NCI-H2196 (cell line): ENCODE measurements at regions not wholly inside any gene's neighbourhood (a gene's known extent, or its start where the extent isn't known, plus 50 kb on each side); places are given as distances from the start of the nearest gene placed in this dataset.
"Not testable (repeated sequence)": the region's sequence is repeated elsewhere in the genome, so short reads cannot be mapped to it uniquely, and the experiment has no call there.

Experiments
- DNase-seq: peaks from one replicate; lab custom pipeline; 2025; ENCODE audit not compliant: unreplicated experiment; lab: John Stamatoyannopoulos, UW

DNA sequence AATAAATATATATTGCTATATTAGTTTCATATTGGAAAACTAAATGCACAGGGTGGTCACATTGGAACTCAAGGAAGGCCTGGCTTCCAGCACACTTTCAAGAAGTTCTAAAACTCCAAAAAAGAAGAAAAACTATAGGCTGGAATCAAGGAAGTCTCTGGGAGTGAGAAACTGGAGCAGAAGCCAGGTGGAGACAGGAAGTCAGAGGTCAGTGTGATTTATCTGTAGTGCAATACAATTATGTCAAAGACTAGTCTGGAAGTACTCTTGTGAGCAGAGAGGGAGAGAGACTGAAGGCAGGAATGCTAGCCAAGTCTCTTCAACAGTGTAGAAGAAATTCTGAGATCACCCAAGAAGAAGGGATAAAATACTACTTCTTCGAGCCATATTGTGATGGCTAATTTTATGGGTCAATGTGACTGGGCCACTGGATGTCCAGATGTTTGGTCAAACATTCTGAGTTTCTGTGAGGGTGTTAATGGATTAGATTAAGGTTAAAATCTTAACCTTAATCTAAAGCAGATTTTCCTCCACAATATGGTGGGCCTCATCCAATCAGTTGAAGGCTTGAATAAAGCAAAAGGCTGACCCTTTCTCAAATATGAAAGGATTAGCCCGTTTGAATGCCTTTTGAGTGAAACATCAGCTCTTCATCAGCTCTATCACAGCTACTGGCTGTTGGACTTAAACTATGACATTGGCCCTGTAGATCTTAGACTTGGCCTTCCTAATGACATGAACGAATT, 208.0 kb downstream of the TDRD15 start:
- DNase-seq, result no peak

DNA sequence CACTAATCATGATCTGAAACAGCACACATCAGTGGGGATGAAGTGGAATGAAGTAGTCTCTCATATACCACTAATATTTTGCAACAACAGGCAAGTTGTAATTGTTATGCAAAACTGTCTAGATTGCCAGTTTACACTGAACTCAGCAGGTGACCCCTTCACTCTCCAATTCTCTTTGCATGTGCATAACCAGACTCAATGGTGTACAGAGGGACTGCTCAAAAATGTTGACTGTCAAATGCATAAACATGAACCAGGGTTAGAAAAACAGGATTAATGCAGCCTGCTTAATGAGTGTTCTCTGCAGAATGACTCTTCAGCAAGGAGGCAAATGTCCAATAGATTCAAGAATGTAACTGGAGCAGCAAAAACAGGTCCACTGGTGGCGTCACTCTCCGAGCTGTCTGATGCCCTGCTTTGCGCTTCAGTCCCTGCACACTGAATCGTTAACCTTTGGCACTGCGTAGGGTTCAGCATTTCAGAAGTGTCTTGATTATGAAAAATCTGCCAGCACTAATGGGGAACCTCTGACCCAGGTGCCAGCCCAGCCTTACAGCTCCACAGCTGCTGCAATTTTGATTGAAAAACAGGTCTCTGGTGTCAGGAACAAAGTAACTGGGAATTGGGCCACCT, 209.3 kb downstream of the TDRD15 start:
- no peak for DNase-seq

DNA sequence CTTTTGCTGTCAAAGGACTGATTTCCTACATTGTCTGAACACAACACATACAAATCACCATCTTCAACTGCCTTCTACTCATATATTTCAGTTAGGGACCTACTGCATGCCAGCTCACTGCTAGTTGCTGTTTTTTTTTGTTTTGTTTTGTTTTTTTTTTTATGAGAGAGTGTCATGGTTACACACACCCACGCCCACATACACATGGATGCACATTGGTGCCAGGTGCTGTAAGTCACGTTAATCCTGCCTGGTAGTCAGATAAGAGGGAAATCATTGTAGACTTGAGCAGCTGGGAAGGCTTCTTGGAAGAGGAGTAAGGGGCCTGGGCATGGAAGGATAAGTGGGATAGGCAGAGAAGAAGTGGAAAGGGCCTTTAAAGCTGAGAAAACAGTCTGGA, 209.9 kb downstream of the TDRD15 start:
- no peak for DNase-seq

DNA sequence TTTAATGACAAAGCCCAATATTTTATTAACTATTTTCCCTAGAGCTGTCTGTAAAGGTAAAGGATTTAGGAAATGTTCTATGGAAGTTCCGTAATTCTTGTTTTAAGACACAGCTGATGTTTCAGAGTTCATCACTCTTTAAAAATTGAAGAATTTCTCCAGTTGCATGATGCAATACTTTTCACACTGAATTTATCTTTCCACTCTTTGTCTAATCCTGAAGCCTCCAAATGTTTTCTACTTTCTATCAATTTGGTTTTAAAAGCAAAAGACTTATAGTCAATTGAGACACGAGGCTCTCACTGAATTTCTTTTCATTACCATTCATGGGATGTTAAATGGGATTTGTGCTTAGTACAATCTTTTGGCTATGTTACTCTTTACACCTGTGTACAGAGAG, 223.2 kb downstream of the TDRD15 start:
- DNase-seq, result no peak

DNA sequence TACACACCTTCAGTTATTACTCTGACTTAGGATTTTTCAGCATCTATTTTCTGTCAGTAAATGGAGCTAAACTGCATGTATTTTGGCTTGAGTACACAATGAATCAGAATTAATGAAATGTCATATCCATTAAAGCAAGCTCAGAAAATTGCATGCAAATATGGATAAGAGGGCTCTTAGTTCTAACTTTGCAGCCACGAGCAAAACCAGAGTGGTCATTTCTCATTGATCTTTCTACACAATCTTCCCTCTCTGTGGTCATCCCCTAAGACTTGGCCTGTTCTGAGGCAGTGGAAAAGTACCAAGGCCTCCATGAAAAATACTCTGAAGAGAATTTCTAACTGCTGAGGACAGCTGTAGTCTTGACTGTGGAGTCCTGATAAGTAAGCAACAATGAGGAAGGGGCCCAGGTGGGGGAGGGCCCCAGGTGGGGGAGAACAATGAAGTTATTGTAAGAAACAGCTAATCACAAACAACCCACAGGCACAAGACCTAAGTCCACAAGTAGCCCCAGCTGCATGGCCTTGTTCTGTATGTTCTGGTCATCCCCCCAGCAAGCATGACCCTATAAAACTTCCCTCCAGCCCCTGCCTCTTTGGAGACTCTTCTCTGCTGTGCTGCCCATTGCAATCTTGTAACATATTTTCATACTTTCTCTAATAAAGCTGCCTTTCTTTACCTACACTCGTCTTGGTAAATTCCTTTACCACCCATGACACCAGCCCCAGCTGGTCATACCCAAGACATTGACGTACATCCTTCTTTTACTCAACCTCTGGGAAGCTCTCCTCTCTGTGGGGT, 230.3 kb downstream of the TDRD15 start:
- DNase-seq, result no peak

DNA sequence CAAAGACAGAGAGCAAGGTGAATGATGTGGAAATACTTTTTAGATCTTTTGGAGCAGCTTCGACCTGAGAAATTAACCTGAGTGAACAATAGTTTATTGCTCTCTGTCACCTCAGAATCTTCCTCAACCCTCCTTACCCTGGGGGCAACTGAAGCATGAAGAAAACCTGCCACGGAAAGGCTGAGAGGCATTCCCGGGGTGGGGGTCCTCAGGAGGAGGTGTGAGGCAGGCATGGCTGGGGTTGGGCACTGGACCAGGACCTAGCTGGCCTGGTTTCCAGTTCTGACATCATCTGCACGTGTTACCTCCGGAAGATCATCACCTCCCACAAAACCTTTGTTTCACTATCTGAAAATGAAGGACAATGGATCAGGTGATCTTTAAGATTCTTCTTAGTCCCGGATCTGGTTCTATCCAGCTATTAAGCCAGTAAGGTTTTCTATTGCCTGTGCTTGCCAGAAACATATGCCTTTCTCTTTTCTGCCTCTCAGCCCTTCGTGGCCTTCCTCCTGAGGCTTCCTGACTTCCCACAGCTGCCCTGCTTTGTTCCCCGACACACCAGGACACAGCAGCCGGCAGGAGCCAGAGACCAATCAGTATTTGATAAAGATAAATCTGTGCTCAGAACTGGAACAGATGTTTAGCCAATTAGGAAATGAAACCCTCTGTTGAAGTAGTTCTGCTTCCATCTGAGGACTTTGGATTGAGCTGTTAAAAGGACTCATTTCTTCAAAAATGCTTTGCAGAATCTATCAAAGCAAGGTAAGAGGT, 232.5 kb downstream of the TDRD15 start:
- DNase-seq, result no peak

DNA sequence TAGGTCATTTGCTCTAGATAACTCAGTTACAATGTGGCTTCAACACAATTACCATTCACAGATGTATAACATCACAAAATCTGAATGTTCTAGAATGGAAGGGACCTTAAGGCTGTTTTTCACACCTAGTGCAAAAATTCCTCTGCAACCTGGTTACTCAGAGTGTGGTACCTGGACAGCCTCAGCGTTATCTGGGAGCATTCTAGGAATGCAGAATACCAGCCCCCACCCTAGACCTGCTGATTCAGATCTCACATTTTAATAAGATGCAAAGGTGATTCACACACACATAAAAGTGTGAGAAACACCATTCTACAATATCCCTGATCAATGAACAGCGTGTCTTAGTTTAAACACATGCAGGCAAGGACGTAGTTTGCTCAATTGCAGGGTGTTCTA, 233.1 kb downstream of the TDRD15 start:
- DNase-seq, result no peak

DNA sequence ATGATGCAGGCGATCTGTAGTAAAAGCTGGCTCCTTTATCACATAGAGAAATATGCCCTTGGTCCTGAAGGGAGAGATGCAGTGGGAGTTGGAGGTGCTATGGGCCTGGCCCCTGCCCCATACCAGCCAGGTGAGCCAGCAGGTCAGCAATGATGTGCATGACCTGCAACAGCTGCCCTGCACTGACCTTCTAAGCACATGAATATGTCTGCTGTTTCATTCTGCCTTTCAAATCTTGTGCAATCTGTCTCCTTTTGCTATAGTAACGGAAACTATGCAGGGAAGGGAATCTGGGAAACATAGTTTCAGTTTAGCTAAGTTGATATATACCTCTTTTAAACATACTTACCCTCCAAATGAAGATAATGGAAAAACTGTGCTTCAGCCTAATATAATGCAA, 235.2 kb downstream of the TDRD15 start:
- DNase-seq, result no peak

DNA sequence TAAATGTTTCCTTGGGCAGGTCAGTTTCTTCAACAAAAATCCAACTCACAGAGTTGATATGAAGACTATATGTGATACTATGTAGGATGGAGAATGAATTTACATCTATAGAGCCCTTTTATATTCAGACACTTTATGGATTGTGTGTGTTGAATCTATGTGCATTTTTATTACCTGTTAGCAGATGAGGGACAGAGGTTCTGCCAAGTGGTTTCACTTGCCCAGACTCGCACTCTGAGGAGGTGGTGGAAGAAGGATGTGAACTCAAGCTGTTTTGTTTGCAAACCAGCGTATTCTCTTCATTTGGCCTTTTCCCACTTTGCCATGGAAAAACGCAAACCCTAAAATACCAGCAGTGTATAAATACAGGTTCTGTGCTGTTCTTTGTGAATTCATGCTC, 237.6 kb downstream of the TDRD15 start:
- DNase-seq, result no peak

DNA sequence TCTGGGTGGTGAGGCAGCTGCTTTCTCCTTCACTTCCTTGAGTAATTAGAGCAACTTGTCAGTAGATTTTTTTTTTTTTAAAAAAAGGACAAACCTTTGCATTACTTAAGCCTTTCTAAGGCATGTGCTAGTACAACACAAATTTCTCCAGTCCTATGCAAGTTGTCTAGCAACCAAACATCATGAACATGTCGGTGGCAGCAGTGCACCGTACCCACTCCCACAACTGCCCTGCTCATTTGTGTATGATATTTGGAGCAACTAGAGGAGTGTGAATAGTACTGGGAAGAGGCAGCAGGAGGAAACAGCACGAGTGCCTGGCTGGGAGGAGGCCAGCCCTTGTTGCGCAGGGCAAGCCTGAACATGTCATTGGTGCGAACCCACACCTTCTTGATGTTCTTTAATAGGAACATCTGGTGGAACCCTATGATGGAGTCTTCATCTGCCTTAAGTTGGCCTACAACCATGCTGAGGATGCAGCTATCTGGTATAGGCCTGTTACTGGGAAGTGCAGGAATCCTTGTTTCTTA, 238.3 kb downstream of the TDRD15 start:
- no peak for DNase-seq

DNA sequence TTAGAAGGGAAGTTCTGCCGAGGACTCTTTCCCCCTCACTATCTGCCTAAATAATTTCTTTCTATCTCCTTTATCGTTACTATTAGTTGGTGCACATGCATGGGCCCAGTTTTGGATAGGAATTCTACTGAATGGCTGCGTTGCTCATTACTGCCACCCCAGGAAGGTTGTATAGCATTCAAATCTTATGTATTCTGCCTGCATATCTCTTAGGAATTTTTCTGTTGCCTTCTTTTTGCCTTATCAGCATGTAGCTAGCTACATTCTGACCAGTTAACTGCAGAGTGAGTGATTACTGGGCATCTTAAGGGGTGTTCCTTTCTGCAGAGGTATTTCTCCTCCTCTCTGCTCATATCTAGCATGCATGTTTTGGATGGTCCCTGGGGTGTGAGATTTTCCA, 239.6 kb downstream of the TDRD15 start:
- no peak for DNase-seq

DNA sequence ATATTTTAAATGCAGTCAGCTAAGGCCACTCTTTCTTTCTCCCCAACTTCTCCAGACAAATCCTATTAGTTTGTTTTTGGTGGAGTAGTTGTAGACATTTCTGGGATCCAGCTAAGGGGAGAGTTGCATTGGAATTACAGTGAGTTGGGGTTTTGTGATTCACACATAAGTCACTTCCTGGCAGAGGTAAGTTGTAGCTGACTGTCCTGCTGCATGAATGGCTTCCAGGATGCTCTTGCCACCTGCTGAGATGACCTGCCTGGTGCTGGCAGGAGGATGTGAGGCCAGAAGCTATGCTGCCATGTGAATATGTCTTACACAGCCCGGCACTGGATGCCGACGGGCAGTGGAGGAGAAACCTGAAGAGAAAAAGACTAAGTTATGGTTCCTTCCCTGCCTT, 243.7 kb downstream of the TDRD15 start:
- DNase-seq, result no peak

DNA sequence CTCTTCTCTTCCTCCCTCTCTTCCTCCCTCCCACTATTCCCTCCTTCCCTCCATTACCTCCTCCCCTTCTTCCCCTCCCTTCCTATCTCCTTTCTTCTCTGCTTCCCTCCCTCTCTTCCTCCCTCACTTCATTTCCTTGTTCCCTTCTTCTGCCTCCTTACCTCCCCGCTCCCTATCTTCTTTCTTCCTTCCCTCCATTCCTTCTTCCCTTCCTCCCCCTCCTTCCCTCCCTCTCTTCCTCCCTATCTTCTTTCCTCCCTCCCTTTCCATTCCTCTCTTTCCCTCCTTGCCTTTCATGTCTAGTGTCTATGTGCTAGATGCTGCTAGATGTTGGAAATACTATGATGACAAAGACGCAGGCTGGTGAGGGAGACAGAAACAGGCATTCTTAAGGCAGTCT, 246.0 kb downstream of the TDRD15 start:
- no peak for DNase-seq

DNA sequence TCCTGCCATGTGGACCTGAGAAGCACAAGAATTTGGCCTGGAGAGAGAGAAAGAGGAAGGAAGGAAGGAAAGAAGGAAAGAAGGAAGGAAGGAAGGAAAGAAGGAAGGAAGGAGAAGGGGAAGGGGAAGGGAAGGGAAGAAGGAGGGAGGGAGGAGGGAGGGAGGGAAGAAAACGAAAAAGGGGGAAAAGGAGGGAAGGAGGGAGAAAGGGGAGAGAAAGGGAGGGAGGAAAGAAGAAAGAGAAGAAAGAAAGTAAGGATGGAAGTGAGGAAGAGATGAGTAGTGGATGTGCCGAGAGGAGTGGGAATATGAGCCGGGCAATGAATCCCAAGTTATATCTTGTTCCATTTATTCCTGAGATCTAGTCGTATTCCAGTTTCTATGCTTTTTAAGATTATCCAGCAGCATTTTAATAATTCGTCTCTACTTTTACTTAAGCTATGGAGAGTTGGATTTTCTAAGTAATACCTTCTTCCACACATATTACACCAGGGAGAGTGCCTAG, 247.8 kb downstream of the TDRD15 start:
- DNase-seq, result no peak

DNA sequence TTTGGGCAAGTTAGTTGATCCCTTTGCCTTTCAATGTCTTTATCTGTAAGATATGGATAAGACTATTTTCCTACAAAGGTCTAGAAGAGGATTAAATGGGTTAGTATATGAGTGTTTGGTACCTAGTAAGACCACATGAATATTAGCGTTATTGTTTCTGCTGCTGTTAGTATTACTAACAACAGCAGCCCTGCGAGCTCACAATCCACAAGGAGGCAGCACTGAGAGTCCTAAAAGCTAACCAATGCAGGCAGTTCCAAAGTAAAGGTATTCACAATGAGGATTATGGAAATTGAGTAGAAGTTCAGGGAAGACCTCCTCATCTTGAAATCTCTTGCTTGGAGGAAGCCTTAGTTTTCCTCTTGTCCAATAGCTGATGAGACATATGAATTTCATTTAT, 248.9 kb downstream of the TDRD15 start:
- DNase-seq, result no peak

DNA sequence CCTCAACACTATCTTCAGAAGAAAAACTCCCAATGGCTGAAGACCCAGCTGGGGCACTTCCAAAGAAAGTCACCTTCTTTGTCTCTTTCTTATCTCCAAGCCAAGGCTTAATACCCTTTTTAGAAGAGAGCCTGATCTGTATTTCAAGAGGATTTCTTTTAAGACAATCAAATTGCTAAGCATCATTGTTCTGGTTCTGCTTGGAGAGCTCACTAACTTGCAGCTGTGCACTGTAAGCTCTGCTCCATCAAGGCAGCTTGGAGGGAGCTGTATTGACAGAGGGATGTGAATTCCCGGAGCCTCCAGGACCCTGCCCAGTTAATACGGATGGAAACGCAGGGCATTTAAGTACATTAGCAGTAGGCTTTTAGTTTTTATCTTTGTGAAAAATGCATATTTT, 253.1 kb downstream of the TDRD15 start:
- no peak for DNase-seq

DNA sequence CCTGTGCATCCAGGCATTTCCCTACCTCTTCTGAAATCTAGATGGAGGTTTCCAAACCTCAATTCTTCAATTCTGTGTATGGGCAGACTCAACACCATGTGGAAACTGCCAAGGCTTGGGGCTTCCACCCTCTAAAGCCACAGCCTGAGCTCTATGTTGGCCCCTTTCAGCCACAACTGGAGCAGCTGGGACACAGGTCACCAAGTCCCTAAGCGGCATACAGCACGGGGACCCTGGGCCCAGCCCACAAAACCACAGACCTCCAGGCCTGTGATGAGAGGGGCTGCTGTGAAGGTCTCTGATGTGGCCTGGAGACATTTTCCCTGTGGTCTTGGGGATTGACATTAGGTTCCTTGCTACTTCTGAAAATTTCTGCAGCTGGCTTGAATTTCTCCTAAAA, 255.4 kb downstream of the TDRD15 start:
- no peak for DNase-seq

DNA sequence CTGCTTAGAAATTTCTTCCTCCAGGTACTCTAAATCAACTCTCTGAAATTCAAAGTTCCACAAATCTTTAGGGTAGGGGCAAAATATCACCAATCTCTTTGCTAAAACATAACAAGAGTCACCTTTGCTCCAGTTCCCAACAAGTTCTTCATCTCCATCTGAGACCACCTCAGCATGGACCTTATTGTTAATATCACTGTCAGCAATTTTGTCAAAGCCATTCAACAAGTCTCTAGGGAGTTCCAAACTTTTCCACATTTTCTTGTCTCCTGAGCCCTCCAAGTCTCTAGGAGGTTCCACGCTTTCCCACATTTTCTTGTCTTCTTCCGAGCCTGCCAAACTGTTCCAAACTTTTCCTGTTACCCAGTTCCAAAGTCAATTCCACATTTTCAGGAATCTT, 255.9 kb downstream of the TDRD15 start:
- DNase-seq, result not testable (repeated sequence)

DNA sequence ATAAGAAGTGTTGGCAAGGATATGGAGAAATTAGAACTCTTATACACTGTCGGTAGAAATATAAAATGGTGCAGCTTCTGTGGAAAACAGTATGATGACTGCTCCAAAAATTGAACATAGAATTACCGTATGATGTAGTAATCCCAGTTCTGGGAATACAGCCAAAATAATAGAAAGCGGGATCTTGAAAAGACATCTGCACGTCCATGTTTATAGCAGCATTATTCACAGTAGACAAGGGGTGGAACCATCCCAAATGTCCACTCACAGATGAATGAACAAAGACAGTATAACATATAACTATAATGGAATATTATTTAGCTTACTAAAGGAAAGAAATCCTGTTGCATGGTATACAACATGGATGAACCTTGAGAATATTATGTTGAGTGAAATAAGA, 257.7 kb downstream of the TDRD15 start:
- DNase-seq, result no peak

DNA sequence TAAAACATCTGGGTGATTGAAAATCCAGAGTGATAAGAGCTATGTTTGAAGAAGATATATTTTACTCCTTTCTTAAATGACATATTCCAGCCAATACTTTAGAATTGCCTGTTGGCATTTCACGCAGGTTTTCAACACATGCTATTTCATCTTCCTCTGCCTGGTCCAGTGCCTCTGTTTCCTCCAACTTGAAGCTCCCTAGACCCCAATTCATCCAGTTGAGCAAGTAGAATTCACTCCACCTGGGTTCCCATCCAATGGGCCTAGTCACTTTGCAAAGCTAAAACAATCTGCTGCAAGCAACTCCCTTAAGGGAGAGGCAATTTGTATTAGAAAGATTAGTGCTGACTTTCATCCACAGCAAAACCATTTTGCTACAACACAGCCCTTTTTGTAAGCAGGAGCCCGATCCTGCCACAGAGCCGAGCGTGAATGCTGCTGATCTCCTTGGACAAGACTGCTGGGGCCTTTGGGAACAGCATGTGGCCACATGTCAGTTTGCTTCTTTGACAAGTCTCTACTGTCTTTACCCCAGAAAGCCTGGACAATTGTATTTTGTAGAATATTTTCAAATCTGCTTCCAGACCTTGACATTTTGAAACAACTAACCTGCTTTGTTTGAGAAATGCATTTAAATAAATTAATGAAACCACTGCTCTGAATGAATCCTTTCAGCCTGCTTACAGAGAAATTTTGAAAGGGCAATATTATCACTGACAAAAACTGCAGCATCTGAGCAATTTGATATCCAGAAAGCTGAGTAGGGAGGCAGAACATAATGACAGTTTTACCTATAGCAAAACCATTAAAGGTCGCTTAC, 259.1 kb downstream of the TDRD15 start:
- DNase-seq, result no peak
